Head of caudate nucleus (tissue), 42 donors: ENCODE measurements at regions not wholly inside any gene's neighbourhood (a gene's known extent, or its start where the extent isn't known, plus 50 kb on each side); places are given as distances from the start of the nearest gene placed in this dataset.
"Not testable (repeated sequence)": the region's sequence is repeated elsewhere in the genome, so short reads cannot be mapped to it uniquely, and the experiment has no call there.

Experiments used
- DNase-seq, 42 donors: peaks; one replicate each; pipeline versions ENCODE4 v3.0.0 to v3.0.0-alpha.2; 2020 to 2021; ENCODE audit warnings: mixed read lengths in 7 of 42
- intact Hi-C: fragments of 100-400 bp; cut with DNase I; formaldehyde crosslinking; loops from one replicate; pipeline ENCODE4 v1.15.0; 2022

DNA sequence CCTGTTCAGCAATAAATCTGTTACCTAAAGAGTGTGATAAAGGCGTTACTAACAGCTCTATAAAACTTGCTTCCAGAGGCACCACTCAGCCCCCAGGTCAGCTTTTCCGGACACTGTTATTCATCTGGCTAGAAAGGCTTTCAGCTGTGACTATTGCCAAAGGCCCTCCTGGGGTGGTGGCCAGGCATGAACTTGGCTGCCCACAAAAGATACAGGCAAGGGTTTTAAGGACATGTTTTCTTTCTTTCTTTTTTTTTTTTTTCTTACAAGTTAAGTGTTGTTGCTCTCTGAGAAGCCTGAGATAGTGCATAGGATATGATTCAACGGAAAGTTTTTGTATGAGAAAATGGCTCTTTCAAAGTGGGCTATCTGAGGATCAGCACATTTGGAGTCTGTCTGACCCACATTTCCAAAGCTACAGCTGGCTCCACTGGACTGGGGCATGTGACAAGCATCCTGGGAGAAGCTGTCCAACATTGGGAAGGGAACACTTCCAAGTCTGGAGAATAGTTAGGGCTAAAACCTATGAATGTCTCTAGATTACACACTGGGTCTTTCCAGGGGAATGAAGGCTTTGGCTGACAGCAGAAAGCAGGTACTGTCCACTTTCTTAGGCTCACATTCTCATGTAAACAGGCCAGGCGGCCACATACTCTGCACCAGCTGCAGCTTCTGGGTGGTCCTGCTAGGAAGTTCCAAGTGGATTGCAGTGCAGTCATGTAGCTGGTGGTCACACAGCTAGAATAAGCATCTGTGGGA lies 639.7 kb downstream of the LMO4 start:
- intact Hi-C loops: no loop called here
- peak in 22 of 42 donors; percentile 7 to 65 (median 24) for DNase-seq

DNA sequence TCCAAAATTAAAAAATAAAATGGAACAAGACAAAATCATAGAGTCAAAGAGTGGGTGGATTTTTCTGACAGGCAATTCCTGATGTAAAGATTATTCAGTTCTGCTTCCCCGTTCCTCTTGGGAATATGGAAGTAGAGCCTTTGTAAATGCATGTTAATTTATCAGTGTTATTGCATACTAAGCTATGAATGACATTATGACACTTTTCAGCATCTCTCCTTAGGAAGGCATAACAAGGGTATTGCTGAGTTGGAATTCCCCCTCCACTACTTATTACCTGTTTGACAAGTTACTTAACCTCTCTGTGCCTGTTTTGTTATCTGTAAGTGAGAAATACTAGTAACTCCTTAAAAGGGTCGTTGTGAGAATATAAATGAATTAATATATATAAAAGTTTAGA lies 640.4 kb downstream of the LMO4 start:
- DNase-seq: peak in 1 of 42 donors; percentile 14
- intact Hi-C loops: no loop called here

DNA sequence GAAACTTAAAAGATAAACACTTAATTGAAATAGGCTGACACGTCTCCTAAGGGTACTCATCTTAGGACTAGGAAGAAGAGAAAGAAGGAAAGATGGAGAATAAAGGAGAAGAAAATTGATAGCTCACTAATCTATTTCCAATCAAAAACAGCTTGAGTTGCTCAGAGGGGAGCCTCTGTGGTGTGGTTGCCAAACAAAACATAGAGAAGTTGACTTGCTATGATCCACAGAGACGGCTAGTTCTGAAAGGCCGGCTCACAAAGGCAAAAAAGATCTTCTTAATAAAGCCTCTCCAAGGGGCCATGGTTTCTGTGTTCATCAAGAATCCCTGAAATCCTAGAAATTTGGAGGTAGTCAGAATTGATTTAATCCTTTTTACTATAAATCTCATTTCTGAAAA lies 644.1 kb downstream of the LMO4 start:
- no peak for DNase-seq
- intact Hi-C loops: no loop called here

DNA sequence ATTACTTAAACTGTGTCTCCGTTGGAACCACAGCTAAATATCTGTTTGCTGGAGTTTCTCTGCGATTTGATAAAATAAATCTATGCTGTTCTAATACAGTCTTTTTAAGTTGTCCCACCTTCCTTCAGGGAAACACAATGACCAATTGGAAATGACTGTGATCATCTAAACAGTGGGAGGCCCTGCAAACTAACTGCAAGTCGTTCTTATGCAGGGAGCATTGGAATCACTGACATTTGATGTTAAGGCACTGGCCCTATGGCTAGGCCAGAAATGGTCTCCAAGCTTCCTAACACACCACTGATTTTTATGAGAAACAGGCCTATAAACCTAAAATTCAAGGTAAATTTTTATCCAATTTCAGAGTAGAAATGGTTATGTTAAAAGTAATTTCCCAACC lies 645.2 kb downstream of the LMO4 start:
- intact Hi-C loops: no loop called here
- DNase-seq: no peak

DNA sequence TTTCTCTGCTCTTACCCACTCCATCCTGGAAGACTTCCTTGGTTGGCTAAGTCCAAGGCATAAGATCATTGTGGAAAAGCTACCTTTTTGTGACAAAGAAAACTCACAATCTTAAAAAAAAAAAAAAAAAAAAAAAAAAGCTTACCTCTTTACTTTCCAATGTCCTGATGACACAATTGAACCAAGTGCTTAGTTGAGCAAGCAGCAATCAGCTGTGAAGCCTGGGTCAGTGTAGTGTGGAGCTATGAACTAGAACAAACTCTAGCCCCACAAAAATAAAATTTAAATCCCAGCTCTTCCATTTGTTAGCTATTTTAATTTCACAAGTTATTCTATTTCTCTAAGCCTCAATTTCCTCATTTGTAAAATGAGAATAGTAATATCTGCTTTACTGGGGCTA lies 647.6 kb downstream of the LMO4 start:
- DNase-seq: no peak
- intact Hi-C loops: no loop called here

DNA sequence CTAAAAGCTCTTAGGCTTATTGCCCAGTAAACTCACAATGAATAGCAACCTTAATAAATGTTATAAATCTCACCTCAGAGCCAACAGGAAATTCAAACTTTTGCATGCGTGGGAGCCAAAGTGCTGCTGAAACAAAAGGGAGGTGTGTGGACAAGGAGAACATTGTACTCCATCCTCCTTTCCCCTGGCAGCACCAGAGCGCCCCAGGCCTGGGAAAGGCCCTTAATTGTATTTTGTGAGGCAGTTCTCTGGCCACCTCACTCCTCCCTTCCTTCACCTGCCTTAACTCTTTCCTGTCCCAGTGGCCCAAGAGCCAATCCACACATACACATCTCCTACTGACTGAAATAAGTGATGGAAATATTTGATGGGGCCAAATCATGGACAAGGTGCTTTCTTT lies 648.5 kb downstream of the LMO4 start:
- DNase-seq: no peak
- intact Hi-C loops: no loop called here

DNA sequence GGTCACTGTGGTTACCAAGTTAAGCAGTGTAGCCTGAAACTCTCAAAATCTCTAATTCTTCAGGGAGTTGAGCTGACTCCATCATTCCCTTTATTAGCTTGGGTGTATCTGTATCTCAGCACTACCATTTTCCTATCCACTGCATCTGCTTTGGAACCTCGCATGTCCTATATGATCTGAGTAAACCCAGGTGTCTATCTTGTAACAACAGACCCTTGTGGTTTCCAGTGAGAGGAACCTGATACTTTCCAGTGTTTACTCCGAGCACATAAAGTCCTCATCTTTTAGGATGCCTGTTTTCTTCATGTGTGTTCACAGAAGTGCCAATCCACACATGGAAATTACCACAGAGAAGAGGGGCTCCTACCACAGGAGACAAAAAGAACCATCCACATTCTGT lies 650.4 kb downstream of the LMO4 start:
- DNase-seq: no peak
- intact Hi-C loops: no loop called here

DNA sequence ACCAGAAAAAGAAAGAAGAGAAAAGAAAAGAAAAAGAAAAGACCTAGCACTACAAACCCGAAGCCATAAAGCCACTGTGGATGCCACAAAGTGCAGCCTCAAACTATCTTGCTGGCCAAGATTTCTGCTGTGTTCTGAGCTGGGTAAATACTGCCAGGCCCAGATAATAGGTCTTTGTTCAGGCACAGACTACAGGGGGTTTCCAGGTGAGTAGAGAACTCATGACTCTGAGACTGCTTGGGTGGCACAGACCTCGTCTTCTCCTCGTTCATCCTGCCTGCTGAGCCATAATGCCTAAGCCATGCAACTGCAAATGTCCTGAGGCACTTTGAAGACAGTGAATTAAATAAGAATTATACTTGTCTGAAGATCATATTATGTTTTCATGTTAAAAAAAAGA lies 651.8 kb downstream of the LMO4 start:
- DNase-seq: no peak

DNA sequence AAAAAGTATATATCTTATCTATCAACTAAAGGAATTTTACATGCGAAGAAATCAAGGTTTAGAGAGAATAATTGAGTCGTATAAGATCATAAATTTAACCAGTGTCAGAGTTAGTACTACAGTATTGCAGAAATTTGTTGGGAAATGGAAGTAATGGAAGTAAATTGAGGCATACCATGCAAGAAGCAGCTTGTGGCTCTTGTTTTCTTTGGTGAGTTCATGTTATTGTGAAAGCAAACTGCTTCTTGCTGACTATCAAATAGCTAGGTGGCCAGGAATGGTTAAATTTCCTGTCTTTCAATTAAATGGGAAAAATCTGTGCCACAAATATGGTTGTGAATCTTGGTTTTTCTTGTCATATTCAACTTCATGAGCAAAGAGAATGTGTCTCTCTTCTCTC lies 652.7 kb downstream of the LMO4 start:
- DNase-seq: no peak
- intact Hi-C loops: no loop called here

More for the DNA sequence above, 651.8 kb downstream of the LMO4 start:
- intact Hi-C loops: no loop called here

DNA sequence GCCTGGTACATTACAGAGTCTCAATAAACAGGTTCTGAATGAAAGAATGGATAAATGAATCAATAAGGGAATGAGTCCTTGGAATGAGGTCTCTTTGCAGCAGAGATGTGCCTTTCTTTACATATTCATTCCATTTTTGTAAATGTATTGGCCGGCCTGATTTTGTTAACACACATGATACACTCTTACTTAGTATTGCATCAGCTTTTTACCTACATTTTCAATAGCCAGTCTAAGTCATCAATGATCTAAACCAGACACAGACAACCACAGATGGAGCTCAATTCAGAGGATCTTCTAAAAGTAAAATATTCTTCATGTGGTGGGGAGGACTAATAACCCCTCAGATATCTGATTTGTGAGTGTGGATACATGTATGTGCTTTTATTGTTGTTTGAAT lies 653.1 kb downstream of the LMO4 start:
- intact Hi-C loops: no loop called here
- DNase-seq: no peak

DNA sequence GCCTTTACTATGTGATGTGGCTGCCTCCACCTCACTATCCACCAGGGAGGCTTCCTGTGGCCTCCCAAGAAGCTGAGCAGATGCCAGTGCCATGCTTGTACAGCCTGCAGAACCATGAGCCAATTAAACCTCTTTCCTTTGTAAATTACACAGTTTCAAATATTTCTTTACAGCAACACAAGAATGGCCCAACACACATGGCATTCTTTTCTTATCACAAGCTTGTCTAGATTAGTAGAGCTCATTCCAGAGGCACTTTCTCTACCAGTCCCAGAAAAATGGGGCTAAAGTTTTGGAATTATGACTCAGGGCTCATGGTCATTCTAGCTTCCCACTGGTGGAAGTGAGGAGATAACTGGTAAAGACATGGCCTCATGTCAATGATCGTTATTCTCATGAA lies 655.2 kb downstream of the LMO4 start:
- intact Hi-C loops: no loop called here
- DNase-seq: no peak

DNA sequence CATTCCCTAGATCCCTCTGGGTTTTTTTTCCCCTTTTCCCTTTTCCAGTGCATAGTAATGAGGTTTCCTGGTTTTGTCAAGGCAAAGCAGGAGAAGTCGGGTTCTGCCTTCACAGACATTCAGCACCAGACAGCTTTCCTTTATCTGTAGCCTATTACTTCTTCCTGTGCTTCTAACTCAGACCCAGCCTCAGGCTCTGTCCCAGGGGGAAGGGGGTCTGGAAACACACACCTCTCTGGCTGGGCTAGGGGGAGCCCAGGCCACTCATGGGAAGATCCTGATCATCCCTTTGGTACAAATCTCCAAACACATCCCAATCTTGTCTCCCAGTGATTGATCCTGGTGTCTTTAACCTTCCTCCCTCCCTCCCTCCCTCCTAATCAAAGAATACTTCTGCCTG lies 656.4 kb downstream of the LMO4 start:
- no peak for DNase-seq
- intact Hi-C loops: no loop called here

DNA sequence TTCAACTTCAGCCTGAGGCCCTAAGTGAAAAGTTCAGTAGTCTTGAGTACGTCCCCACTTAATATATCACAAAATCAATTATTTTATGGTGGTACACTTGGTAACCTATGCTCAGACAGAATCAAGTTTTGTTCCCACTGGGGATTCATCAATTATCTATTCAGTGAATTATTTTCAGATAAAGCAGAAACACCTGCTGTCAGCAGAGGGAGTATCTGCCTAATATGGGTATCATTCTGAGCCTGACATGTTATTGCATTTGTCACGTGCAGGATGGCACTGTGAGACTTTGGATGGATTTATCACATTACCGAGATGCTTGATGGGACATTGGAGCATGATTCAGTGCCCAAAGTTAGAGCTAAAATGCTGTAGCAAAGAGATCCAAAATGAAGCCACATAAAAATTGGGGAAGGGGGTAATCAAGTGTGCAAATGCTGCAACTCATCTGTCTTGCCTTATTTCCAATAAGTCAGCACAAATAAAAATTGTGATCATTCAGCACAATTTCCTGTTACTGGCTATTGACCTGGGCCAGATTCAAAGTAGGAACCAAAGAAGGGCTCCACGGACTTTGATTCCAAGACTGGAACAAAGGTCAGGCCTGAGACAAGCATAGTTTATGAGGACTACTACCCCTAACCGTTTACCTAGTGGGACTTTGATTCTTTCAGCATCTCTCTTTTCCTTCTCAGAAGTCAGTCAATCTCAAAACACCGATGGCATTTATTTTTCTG lies 657.6 kb downstream of the LMO4 start:
- intact Hi-C loops: no loop called here
- no peak for DNase-seq

DNA sequence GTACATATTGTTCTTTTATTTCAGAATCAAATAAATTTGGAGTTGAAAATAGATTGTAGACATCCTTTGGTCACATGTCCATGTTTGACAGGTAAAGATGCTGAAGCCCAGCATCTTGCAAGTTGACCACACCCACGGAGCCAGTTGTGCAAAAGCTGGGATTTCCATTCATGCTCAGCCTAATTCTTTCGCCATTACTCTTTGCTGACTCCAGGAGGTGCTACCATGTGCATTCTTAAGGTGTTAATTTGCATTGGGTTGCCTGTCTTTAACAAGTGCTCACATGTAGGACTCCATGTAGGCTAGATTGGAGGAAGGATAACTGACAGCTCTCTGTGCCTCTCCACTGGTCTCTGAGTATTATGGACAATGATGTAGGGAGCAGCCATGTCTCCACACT lies 660.7 kb downstream of the LMO4 start:
- DNase-seq: no peak
- intact Hi-C loops: no loop called here

DNA sequence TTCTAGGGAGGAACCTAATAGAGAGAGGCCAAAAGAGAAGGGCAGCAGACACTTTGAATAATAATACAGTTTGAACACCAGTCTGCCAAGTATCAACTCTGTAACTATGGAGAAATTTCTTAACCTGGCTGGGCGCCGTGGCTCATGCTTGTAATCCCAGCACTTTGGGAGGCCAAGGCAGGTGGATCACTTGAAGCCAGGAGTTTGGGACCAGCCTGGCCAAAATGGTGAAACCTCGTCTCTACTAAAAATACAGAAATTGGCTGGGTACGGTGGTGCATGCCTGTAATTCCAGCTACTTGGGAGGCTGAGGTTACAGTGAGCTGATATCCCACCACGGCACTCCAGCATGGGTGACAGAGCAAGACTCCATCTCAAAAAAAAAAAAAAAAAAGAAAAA lies 663.9 kb downstream of the LMO4 start:
- peak in 4 of 42 donors; percentile 10 to 21 (median 12) for DNase-seq
- intact Hi-C loops: not testable (repeated sequence)

DNA sequence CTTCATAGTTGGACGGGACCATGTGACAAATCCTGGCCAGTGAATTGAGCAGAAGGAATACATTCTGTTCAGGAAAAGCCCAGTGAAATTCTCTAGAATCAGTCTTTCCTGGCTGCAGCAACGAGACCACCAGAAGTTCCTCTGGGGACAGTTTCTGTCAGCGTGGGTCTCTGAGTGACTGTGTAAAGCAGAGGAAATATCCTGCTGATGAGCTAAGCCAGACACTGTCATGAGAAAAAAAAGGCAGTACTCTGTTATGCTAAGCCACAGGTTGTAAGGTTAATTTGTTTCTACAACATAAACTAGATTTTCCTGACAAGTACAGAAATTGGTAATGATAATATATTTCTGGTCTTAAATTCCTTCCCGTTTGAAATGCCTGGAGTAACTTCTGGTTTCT lies 664.4 kb downstream of the LMO4 start:
- intact Hi-C loops: no loop called here
- DNase-seq: no peak

DNA sequence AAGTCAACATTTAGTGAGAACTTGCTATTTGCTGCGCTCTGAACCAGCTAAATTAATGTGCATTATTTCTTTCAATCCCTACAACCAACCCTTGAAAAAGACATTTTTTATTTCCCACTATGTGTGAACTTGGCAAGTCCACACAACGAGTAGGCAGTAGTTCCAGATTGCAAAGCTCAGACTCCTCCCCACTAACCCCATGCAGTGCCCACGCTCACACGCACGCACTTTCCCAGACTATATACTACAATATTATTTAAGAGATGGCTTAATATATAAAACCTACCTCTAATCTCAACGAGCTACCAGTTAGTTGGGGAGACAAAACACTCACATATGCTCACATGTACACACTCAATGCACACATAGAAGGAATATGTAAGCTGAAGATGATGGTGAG lies 671.2 kb downstream of the LMO4 start:
- intact Hi-C loops: no loop called here
- no peak for DNase-seq

DNA sequence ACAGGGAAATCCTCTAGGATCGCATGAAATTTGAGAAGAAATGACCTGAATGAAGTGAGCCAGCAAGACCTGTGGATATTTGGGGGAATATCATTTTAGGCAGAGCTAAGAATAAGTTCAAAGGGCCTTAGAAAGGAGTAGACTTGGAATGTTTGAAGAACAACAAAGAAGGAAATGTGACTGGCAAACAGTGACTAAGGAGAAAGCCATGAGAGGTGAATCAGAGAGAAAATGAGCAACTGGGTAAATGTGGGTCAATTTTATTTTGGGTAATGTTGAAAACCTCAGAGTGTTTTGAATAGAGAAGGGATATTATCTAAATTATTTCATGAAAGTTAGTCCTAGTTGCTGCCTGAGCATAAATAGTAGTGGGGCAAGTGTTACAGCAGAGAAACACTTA lies 672.8 kb downstream of the LMO4 start:
- no peak for DNase-seq
- intact Hi-C loops: no loop called here

DNA sequence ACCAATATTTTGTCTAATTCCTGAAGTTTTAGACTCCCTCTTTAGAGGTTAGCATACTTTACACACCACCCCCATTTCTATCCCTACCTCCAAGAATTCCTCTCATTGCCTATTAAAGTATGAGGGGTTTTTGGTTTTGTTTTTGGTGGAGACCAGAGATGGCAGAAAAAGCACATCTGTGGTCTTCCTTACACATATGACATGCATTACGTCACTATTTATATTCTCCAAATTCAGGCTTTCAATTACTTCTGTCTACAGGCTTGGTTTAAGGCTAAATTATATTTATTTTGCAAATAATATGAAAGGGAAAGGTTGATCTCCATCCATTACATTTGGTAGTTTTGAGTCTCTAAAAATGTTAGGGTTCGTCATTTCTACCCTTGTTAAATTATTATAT lies 674.6 kb downstream of the LMO4 start:
- DNase-seq: no peak
- intact Hi-C loops: no loop called here

DNA sequence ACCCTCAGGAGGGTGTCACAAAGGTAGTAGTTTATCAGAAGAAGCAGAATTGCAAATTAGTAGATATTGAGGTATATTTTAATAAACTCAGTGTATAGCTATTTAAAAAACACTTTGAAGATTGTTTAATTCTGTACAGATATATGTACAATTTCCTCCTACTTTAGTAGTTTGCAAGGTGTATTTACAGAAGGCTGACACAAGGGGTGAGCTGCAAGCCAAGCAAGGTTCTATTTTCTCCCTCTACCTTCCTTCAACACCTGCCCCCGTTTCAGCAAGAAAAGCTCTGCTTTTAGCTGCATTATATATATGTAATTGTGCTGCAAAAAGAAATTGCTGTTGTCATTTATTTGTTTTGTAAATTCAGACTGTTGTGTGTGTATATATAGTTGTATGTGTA lies 674.2 kb upstream of the PKN2 start:
- intact Hi-C loops: no loop called here
- DNase-seq: no peak

DNA sequence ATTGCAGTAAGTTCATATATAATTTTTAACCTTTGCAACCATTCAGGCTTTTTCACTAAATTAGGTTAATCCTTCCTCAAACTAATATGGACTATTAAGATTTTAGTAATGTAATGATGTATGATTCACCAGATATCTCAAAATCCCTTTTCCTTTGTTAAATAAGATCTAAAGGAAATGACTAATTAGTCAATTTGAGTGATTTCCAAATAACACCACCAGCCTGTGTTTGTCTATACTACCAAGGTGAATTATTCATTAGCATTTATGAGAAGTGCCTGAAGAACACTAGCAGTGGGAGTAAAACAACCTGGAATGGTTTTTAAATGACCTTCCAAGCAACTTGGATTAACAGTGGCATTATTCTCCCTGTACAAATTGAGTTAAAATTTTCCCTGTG lies 670.6 kb upstream of the PKN2 start:
- intact Hi-C loops: no loop called here

More for the DNA sequence above, 670.6 kb upstream of the PKN2 start:
- no peak for DNase-seq
